ENCODE measurements at regions not wholly inside any gene's neighbourhood (a gene's known extent, or its start where the extent isn't known, plus 50 kb on each side); places are given as distances from the start of the nearest gene placed in this dataset.

GRCh38 chr6:144661116-144661806, 376.1 kb downstream of the UTRN start:
- Histone ChIP-seq H2AFZ (ENCODE audit: low read depth) (no peak overlapping the region), H3K27me3 (ENCODE audit: insufficient read depth, low read depth) (no peaks in the 10 kb centered on the region), H4K20me1 (ENCODE audit: insufficient read depth) (no peaks in the 10 kb centered on the region), H3K9ac (no peak overlapping the region), H3K27ac (no peak overlapping the region), H3K4me3 (IDR thresholded peaks at IDR 0.05; ENCODE audit: insufficient read depth, low read depth, low read length) (no peak overlapping the region), H3K4me2 (no peak overlapping the region), H3K4me1 (ENCODE audit: low read depth, poor library complexity, severe bottlenecking) (peaks cover 11% of the 10 kb centered on the region), H3K79me2 (ENCODE audit: insufficient read depth, low read depth) (no peaks in the 10 kb centered on the region), H3K36me3 (ENCODE audit: insufficient read depth) (no peaks in the 10 kb centered on the region)
- no peak for TF ChIP-seq CTCF (conservative IDR thresholded peaks at IDR 0.05; ENCODE audit: low read depth, low read length)

GRCh38 chr6:144662812-144663365, 377.8 kb downstream of the UTRN start:
- no peak overlapping the region for H3K4me2 ChIP-seq
- H2AFZ ChIP-seq (ENCODE audit: low read depth): no peak overlapping the region
- H3K27me3 ChIP-seq (ENCODE audit: insufficient read depth, low read depth): no peaks in the 10 kb centered on the region
- no peak for TF ChIP-seq CTCF (conservative IDR thresholded peaks at IDR 0.05; ENCODE audit: low read depth, low read length)
- H3K79me2 ChIP-seq (ENCODE audit: insufficient read depth, low read depth): no peaks in the 10 kb centered on the region
- H3K36me3 ChIP-seq (ENCODE audit: insufficient read depth): no peaks in the 10 kb centered on the region
- H3K4me3 ChIP-seq (IDR thresholded peaks at IDR 0.05; ENCODE audit: insufficient read depth, low read depth, low read length): no peak overlapping the region
- H3K9ac ChIP-seq: no peak overlapping the region
- H3K4me1 ChIP-seq (ENCODE audit: low read depth, poor library complexity, severe bottlenecking): peaks cover 11% of the 10 kb centered on the region
- H3K27ac ChIP-seq: no peak overlapping the region
- H4K20me1 ChIP-seq (ENCODE audit: insufficient read depth): no peaks in the 10 kb centered on the region

GRCh38 chr6:144664281-144664680, 379.1 kb downstream of the UTRN start:
- Histone ChIP-seq H4K20me1 (ENCODE audit: insufficient read depth) (no peaks in the 10 kb centered on the region), H3K27ac (no peak overlapping the region), H3K4me1 (ENCODE audit: low read depth, poor library complexity, severe bottlenecking) (peaks cover 7% of the 10 kb centered on the region)

GRCh38 chr6:144664947-144665346, 379.8 kb downstream of the UTRN start:
- H4K20me1 ChIP-seq (ENCODE audit: insufficient read depth): no peaks in the 10 kb centered on the region
- no peak overlapping the region for H3K4me2 ChIP-seq
- no peaks in the 10 kb centered on the region for H3K36me3 ChIP-seq (ENCODE audit: insufficient read depth)
- H3K27ac ChIP-seq: no peak overlapping the region
- H3K79me2 ChIP-seq (ENCODE audit: insufficient read depth, low read depth): no peaks in the 10 kb centered on the region
- H3K9ac ChIP-seq: no peak overlapping the region
- H2AFZ ChIP-seq (ENCODE audit: low read depth): no peak overlapping the region
- H3K27me3 ChIP-seq (ENCODE audit: insufficient read depth, low read depth): no peaks in the 10 kb centered on the region
- H3K4me1 ChIP-seq (ENCODE audit: low read depth, poor library complexity, severe bottlenecking): peaks cover under 1% of the 10 kb centered on the region
- TF ChIP-seq CTCF (conservative IDR thresholded peaks at IDR 0.05; ENCODE audit: low read depth, low read length): no peak
- H3K4me3 ChIP-seq (IDR thresholded peaks at IDR 0.05; ENCODE audit: insufficient read depth, low read depth, low read length): no peak overlapping the region

More at GRCh38 chr6:144664281-144664680, 379.1 kb downstream of the UTRN start:
- Histone ChIP-seq H3K4me3 (IDR thresholded peaks at IDR 0.05; ENCODE audit: insufficient read depth, low read depth, low read length) (no peak overlapping the region), H2AFZ (ENCODE audit: low read depth) (no peak overlapping the region), H3K9ac (no peak overlapping the region), H3K79me2 (ENCODE audit: insufficient read depth, low read depth) (no peaks in the 10 kb centered on the region), H3K36me3 (ENCODE audit: insufficient read depth) (no peaks in the 10 kb centered on the region), H3K27me3 (ENCODE audit: insufficient read depth, low read depth) (no peaks in the 10 kb centered on the region), H3K4me2 (no peak overlapping the region)
- TF ChIP-seq CTCF (conservative IDR thresholded peaks at IDR 0.05; ENCODE audit: low read depth, low read length): no peak

Data from KMS-11 (cell line).